Endothelial cell (in vitro differentiated cells): ENCODE measurements at regions not wholly inside any gene's neighbourhood (a gene's known extent, or its start where the extent isn't known, plus 50 kb on each side); places are given as distances from the start of the nearest gene placed in this dataset.

Source experiments
- DNase-seq: peaks from one replicate; pipeline ENCODE4 v3.0.0; 2021; ENCODE audit warnings: low spot score
- H3K27ac Mint-ChIP-seq: one replicate; pipeline ENCODE4 v1.8.0; 2021; ENCODE audit warnings: mixed read lengths, inconsistent platforms; ENCODE audit not compliant: unreplicated experiment
- H3K27me3 Mint-ChIP-seq: one replicate; pipeline ENCODE4 v1.8.0; 2021; ENCODE audit warnings: mild to moderate bottlenecking, moderate library complexity, mixed read lengths, inconsistent platforms; ENCODE audit not compliant: unreplicated experiment
- H3K36me3 Mint-ChIP-seq: one replicate; pipeline ENCODE4 v1.8.0; 2021; ENCODE audit warnings: mild to moderate bottlenecking, low read depth, mixed read lengths, inconsistent platforms; ENCODE audit not compliant: unreplicated experiment
- H3K4me1 Mint-ChIP-seq: one replicate; pipeline ENCODE4 v1.8.0; 2021; ENCODE audit warnings: mild to moderate bottlenecking, mixed read lengths, inconsistent platforms; ENCODE audit not compliant: unreplicated experiment
- H3K4me3 Mint-ChIP-seq: one replicate; pipeline ENCODE4 v1.8.0; 2021; ENCODE audit warnings: mild to moderate bottlenecking, mixed read lengths, inconsistent platforms; ENCODE audit not compliant: unreplicated experiment
- H3K9me3 Mint-ChIP-seq: one replicate; pipeline ENCODE4 v1.8.0; 2021; ENCODE audit warnings: mixed read lengths, inconsistent platforms; ENCODE audit not compliant: unreplicated experiment
- TF ChIP-seq, protein P1 (sequence below): fragments of 200-600 bp; sonication (generic); IDR thresholded peaks from one replicate; pipeline ENCODE4 v1.5.0; 2021; ENCODE audit warnings: antibody characterized with exemption; ENCODE audit not compliant: unreplicated experiment

DNA sequence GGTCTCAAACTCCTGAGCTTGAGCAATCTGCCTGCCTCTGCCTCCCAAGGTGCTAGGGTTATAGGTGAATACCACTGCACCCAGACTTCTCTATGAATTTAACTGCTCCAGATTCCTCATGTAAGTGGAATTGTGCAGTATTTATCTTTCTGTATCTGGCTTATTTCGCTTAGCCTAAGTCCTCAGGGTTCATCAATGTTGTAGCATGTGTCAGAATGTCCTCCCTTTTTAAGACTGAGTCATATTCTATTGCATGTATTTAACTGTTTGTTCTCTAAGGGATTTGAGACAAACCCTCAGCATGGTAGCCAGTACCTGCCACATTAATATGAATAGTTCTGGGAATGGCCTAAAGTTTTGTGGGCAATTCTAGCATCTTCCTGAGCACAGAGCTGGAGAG is 53.9 kb upstream of the TUT7 start:
- no peak overlapping the region for H3K27ac Mint-ChIP-seq
- H3K36me3 Mint-ChIP-seq, result no peaks in the 10 kb centered on the region
- H3K4me3 Mint-ChIP-seq, result no peak overlapping the region
- H3K27me3 Mint-ChIP-seq, result no peaks in the 10 kb centered on the region
- TF ChIP-seq, protein P1, sequence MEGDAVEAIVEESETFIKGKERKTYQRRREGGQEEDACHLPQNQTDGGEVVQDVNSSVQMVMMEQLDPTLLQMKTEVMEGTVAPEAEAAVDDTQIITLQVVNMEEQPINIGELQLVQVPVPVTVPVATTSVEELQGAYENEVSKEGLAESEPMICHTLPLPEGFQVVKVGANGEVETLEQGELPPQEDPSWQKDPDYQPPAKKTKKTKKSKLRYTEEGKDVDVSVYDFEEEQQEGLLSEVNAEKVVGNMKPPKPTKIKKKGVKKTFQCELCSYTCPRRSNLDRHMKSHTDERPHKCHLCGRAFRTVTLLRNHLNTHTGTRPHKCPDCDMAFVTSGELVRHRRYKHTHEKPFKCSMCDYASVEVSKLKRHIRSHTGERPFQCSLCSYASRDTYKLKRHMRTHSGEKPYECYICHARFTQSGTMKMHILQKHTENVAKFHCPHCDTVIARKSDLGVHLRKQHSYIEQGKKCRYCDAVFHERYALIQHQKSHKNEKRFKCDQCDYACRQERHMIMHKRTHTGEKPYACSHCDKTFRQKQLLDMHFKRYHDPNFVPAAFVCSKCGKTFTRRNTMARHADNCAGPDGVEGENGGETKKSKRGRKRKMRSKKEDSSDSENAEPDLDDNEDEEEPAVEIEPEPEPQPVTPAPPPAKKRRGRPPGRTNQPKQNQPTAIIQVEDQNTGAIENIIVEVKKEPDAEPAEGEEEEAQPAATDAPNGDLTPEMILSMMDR, result no peak
- H3K9me3 Mint-ChIP-seq, result no peaks in the 10 kb centered on the region
- no peak for DNase-seq
- H3K4me1 Mint-ChIP-seq, result peaks cover 3% of the 10 kb centered on the region

DNA sequence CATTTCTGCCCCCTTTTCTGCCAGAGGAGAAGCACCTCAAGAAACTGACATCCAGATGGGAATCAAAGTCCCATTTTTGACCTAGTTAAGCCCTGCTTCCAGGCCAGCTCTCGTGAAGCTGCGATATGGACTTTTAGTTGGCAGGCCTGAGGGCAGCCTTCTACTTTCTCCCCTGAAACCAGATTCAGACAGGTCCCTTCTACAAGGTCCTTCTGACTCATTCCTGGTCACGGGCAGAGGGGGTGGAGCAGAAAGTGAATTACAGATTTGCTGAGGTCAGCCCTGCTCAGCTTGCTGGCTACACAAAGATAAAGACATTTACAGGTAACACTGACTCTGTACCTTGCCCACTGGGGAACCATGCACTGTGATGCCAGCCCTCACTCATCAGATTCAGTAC is 52.8 kb upstream of the TUT7 start:
- Mint-ChIP-seq H3K27me3 (no peaks in the 10 kb centered on the region), H3K4me1 (peaks cover 9% of the 10 kb centered on the region), H3K27ac (no peak overlapping the region), H3K4me3 (no peak overlapping the region), H3K9me3 (no peaks in the 10 kb centered on the region), H3K36me3 (no peaks in the 10 kb centered on the region)
- no peak for DNase-seq
- TF ChIP-seq, protein P1, result no peak

DNA sequence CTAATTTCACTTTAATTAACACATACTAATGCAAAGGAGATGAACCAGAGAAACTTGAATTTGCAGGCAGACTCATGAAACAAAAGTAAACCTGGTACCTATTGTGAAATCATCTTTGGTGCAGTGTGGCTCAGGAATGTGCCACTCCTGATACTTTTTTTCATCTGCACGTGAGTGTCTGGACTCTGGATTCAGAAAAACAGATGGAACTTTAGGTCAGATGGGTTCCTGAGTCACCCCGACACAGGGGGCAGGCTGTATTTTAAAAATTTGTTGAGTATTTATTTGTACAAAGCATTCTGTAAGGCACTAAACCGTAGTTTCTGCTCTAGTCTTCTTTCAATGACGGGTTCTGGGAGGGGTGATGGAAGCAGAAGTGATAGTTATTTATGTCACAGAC is 52.2 kb upstream of the TUT7 start:
- Mint-ChIP-seq H3K4me3 (no peak overlapping the region), H3K9me3 (no peaks in the 10 kb centered on the region), H3K36me3 (no peaks in the 10 kb centered on the region), H3K27me3 (no peaks in the 10 kb centered on the region), H3K4me1 (peaks cover 9% of the 10 kb centered on the region), H3K27ac (no peak overlapping the region)
- DNase-seq, result no peak
- TF ChIP-seq, protein P1, result no peak

DNA sequence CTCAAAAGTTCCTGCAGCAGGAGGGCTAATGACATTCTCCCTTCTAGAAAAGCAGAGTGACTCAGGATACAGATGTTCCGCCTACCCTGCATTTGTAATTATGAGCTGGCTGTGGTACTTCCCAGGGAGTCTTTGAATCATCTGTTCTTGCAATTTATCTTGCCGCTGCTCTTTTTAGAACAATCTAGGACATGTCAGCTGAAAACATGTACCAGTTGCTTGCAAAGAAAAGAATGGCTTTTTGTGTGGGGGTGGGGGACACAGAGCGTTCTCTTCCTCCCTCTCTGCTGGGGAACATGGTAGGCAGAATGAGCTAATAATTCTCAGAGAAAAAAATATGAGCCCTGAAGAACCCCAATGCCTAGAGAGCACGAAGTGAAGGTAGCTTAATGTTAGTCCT is 51.7 kb upstream of the TUT7 start:
- no peak overlapping the region for H3K27ac Mint-ChIP-seq
- H3K9me3 Mint-ChIP-seq, result no peaks in the 10 kb centered on the region
- no peak overlapping the region for H3K4me3 Mint-ChIP-seq
- no peaks in the 10 kb centered on the region for H3K27me3 Mint-ChIP-seq
- TF ChIP-seq, protein P1, result no peak
- no peak for DNase-seq
- no peaks in the 10 kb centered on the region for H3K36me3 Mint-ChIP-seq
- peaks cover 9% of the 10 kb centered on the region for H3K4me1 Mint-ChIP-seq

DNA sequence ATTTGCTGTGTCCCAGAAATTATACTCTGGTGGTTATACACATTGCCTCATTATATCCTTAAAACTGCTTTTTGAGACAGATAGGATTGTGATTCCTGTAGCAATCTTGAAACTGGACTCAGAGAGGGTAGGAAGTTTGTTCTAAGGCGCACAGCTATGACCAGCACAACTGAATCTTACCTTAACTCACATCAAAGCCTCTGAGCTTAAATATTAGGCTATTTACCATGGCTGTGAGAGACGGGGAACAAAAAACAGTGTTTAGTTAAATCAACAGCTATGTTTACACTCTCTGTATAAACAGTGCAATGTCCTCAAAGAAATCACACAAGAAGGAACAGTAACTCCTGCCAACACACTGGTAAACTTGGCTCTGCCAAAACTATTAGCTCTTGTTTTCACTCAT is 50.9 kb upstream of the TUT7 start:
- Mint-ChIP-seq H3K4me3 (no peak overlapping the region), H3K9me3 (no peaks in the 10 kb centered on the region), H3K36me3 (no peaks in the 10 kb centered on the region), H3K27me3 (no peaks in the 10 kb centered on the region), H3K27ac (no peak overlapping the region), H3K4me1 (peaks cover 9% of the 10 kb centered on the region)
- no peak for DNase-seq
- TF ChIP-seq, protein P1, result no peak
